ENCODE measurements at regions not wholly inside any gene's neighbourhood (a gene's known extent, or its start where the extent isn't known, plus 50 kb on each side); places are given as distances from the start of the nearest gene placed in this dataset.
"Not testable (repeated sequence)": the region's sequence is repeated elsewhere in the genome, so short reads cannot be mapped to it uniquely, and the experiment has no call there.

- ATAC-seq (no peak), DNase-seq (no peak)
- peaks cover 21% of the 10 kb centered on the region for H3K9me3 Mint-ChIP-seq
- H3K27me3 Mint-ChIP-seq (ENCODE audit: low read depth), result no peaks in the 10 kb centered on the region
- no peak overlapping the region for H3K4me3 Mint-ChIP-seq
- H3K4me1 Mint-ChIP-seq (ENCODE audit: low read depth), result no peaks in the 10 kb centered on the region
- H3K36me3 Mint-ChIP-seq (ENCODE audit: insufficient read depth), result no peaks in the 10 kb centered on the region
Observed at GRCh38 chr13:53447863-53448262, 419.2 kb downstream of the OLFM4 start.

- H3K4me1 Mint-ChIP-seq (ENCODE audit: low read depth); H3K4me3 Mint-ChIP-seq; DNase-seq; H3K27me3 Mint-ChIP-seq (ENCODE audit: low read depth); H3K36me3 Mint-ChIP-seq (ENCODE audit: insufficient read depth); ATAC-seq: not testable (repeated sequence)
- peaks cover 24% of the 10 kb centered on the region for H3K9me3 Mint-ChIP-seq
Observed at GRCh38 chr13:53452263-53452808, 423.7 kb downstream of the OLFM4 start.

GRCh38 chr13:53460796-53461195, 432.2 kb downstream of the OLFM4 start:
- H3K4me3 Mint-ChIP-seq, result no peak overlapping the region
- ATAC-seq (no peak), DNase-seq (no peak)
- no peaks in the 10 kb centered on the region for H3K36me3 Mint-ChIP-seq (ENCODE audit: insufficient read depth)
- no peaks in the 10 kb centered on the region for H3K4me1 Mint-ChIP-seq (ENCODE audit: low read depth)
- H3K27me3 Mint-ChIP-seq (ENCODE audit: low read depth), result no peaks in the 10 kb centered on the region
- peaks cover 13% of the 10 kb centered on the region for H3K9me3 Mint-ChIP-seq

GRCh38 chr13:53463106-53463505, 434.5 kb downstream of the OLFM4 start:
- ATAC-seq (no peak), DNase-seq (no peak)
- H3K9me3 Mint-ChIP-seq, result peaks cover 6% of the 10 kb centered on the region
- no peaks in the 10 kb centered on the region for H3K27me3 Mint-ChIP-seq (ENCODE audit: low read depth)
- no peaks in the 10 kb centered on the region for H3K4me1 Mint-ChIP-seq (ENCODE audit: low read depth)
- H3K36me3 Mint-ChIP-seq (ENCODE audit: insufficient read depth), result no peaks in the 10 kb centered on the region
- H3K4me3 Mint-ChIP-seq, result no peak overlapping the region

- no peaks in the 10 kb centered on the region for H3K27me3 Mint-ChIP-seq (ENCODE audit: low read depth)
- H3K4me1 Mint-ChIP-seq (ENCODE audit: low read depth), result no peaks in the 10 kb centered on the region
- DNase-seq (no peak), ATAC-seq (no peak)
- H3K4me3 Mint-ChIP-seq, result no peak overlapping the region
- peaks cover 3% of the 10 kb centered on the region for H3K9me3 Mint-ChIP-seq
- no peaks in the 10 kb centered on the region for H3K36me3 Mint-ChIP-seq (ENCODE audit: insufficient read depth)
Observed at GRCh38 chr13:53466576-53466975, 438.0 kb downstream of the OLFM4 start.

GRCh38 chr13:53473397-53473796, 444.8 kb downstream of the OLFM4 start:
- Mint-ChIP-seq H3K4me3 (no peak overlapping the region), H3K36me3 (ENCODE audit: insufficient read depth) (no peaks in the 10 kb centered on the region), H3K9me3 (peaks cover 3% of the 10 kb centered on the region), H3K27me3 (ENCODE audit: low read depth) (no peaks in the 10 kb centered on the region), H3K4me1 (ENCODE audit: low read depth) (no peaks in the 10 kb centered on the region)
- DNase-seq (no peak), ATAC-seq (no peak)

- no peaks in the 10 kb centered on the region for H3K27me3 Mint-ChIP-seq (ENCODE audit: low read depth)
- H3K36me3 Mint-ChIP-seq (ENCODE audit: insufficient read depth), result no peaks in the 10 kb centered on the region
- peaks cover 3% of the 10 kb centered on the region for H3K9me3 Mint-ChIP-seq
Observed at GRCh38 chr13:53474878-53475277, 446.3 kb downstream of the OLFM4 start.

GRCh38 chr13:53490752-53491151, 462.1 kb downstream of the OLFM4 start:
- no peaks in the 10 kb centered on the region for H3K27me3 Mint-ChIP-seq (ENCODE audit: low read depth)
- no peak for DNase-seq
- peaks cover 7% of the 10 kb centered on the region for H3K9me3 Mint-ChIP-seq
- no peaks in the 10 kb centered on the region for H3K4me1 Mint-ChIP-seq (ENCODE audit: low read depth)
- no peak for ATAC-seq
- no peaks in the 10 kb centered on the region for H3K36me3 Mint-ChIP-seq (ENCODE audit: insufficient read depth)
- no peak overlapping the region for H3K4me3 Mint-ChIP-seq

More at GRCh38 chr13:53474878-53475277, 446.3 kb downstream of the OLFM4 start:
- Mint-ChIP-seq H3K4me1 (ENCODE audit: low read depth) (no peaks in the 10 kb centered on the region), H3K4me3 (no peak overlapping the region)
- no peak for DNase-seq
- no peak for ATAC-seq

GRCh38 chr13:53494406-53494805, 465.8 kb downstream of the OLFM4 start:
- DNase-seq (no peak), ATAC-seq (no peak)
- H3K4me1 Mint-ChIP-seq (ENCODE audit: low read depth), result no peaks in the 10 kb centered on the region
- H3K27me3 Mint-ChIP-seq (ENCODE audit: low read depth), result no peaks in the 10 kb centered on the region
- peaks cover 4% of the 10 kb centered on the region for H3K9me3 Mint-ChIP-seq
- no peaks in the 10 kb centered on the region for H3K36me3 Mint-ChIP-seq (ENCODE audit: insufficient read depth)
- no peak overlapping the region for H3K4me3 Mint-ChIP-seq

- H3K27me3 Mint-ChIP-seq (ENCODE audit: low read depth), result no peaks in the 10 kb centered on the region
- no peak for DNase-seq
- ATAC-seq, result no peak
- no peaks in the 10 kb centered on the region for H3K4me1 Mint-ChIP-seq (ENCODE audit: low read depth)
- no peak overlapping the region for H3K4me3 Mint-ChIP-seq
- peaks cover 8% of the 10 kb centered on the region for H3K9me3 Mint-ChIP-seq
- no peaks in the 10 kb centered on the region for H3K36me3 Mint-ChIP-seq (ENCODE audit: insufficient read depth)
Observed at GRCh38 chr13:53499576-53500133, 471.0 kb downstream of the OLFM4 start.

- Mint-ChIP-seq H3K27me3 (ENCODE audit: low read depth) (no peaks in the 10 kb centered on the region), H3K4me1 (ENCODE audit: low read depth) (no peaks in the 10 kb centered on the region), H3K4me3 (no peak overlapping the region), H3K9me3 (peaks cover 8% of the 10 kb centered on the region), H3K36me3 (ENCODE audit: insufficient read depth) (no peaks in the 10 kb centered on the region)
- DNase-seq, result no peak
- no peak for ATAC-seq
Observed at GRCh38 chr13:53501387-53501786, 472.8 kb downstream of the OLFM4 start.

- no peaks in the 10 kb centered on the region for H3K36me3 Mint-ChIP-seq (ENCODE audit: insufficient read depth)
- no peak for ATAC-seq
- H3K9me3 Mint-ChIP-seq, result peaks cover 14% of the 10 kb centered on the region
- H3K4me3 Mint-ChIP-seq, result no peak overlapping the region
- DNase-seq, result no peak
- no peaks in the 10 kb centered on the region for H3K27me3 Mint-ChIP-seq (ENCODE audit: low read depth)
- no peaks in the 10 kb centered on the region for H3K4me1 Mint-ChIP-seq (ENCODE audit: low read depth)
Observed at GRCh38 chr13:53507741-53508140, 479.1 kb downstream of the OLFM4 start.

GRCh38 chr13:53512635-53513034, 484.0 kb downstream of the OLFM4 start:
- Mint-ChIP-seq H3K4me3 (no peak overlapping the region), H3K36me3 (ENCODE audit: insufficient read depth) (no peaks in the 10 kb centered on the region), H3K9me3 (peaks cover 7% of the 10 kb centered on the region), H3K4me1 (ENCODE audit: low read depth) (no peaks in the 10 kb centered on the region), H3K27me3 (ENCODE audit: low read depth) (no peaks in the 10 kb centered on the region)
- no peak for ATAC-seq
- no peak for DNase-seq

- no peaks in the 10 kb centered on the region for H3K27me3 Mint-ChIP-seq (ENCODE audit: low read depth)
- no peak overlapping the region for H3K4me3 Mint-ChIP-seq
- DNase-seq (no peak), ATAC-seq (no peak)
- H3K36me3 Mint-ChIP-seq (ENCODE audit: insufficient read depth), result no peaks in the 10 kb centered on the region
- H3K4me1 Mint-ChIP-seq (ENCODE audit: low read depth), result no peaks in the 10 kb centered on the region
- H3K9me3 Mint-ChIP-seq, result peaks cover 7% of the 10 kb centered on the region
Observed at GRCh38 chr13:53513226-53513625, 484.6 kb downstream of the OLFM4 start.

- H3K4me1 Mint-ChIP-seq (ENCODE audit: low read depth), result no peaks in the 10 kb centered on the region
- ATAC-seq, result no peak
- H3K27me3 Mint-ChIP-seq (ENCODE audit: low read depth), result no peaks in the 10 kb centered on the region
- no peak overlapping the region for H3K4me3 Mint-ChIP-seq
- H3K9me3 Mint-ChIP-seq, result peaks cover 5% of the 10 kb centered on the region
- no peaks in the 10 kb centered on the region for H3K36me3 Mint-ChIP-seq (ENCODE audit: insufficient read depth)
- no peak for DNase-seq
Observed at GRCh38 chr13:53520132-53520531, 491.5 kb downstream of the OLFM4 start.

Measured in activated T-cell treated with anti-CD3 and anti-CD28 coated beads, Interleukin-2, amount 50 U/mL, for 4 hours (primary cell).